Parathyroid adenoma (tissue), 2 donors: ENCODE measurements at regions not wholly inside any gene's neighbourhood (a gene's known extent, or its start where the extent isn't known, plus 50 kb on each side); places are given as distances from the start of the nearest gene placed in this dataset.

Source experiments
- H2AFZ ChIP-seq: fragments of 300-600 bp; sonication (generic); one replicate; pipeline ENCODE4 v1.7.0; 2017; ENCODE audit warnings: antibody characterized with exemption, mild to moderate bottlenecking
- H3K27ac ChIP-seq: fragments of 300-600 bp; sonication (generic); one replicate; pipeline ENCODE4 v1.7.0; 2017
- H3K27me3 ChIP-seq: fragments of 300-600 bp; sonication (generic); one replicate; pipeline ENCODE4 v1.7.0; 2017; ENCODE audit warnings: low read length; ENCODE audit not compliant: control insufficient read depth, insufficient read depth
- H3K36me3 ChIP-seq: fragments of 300-600 bp; sonication (generic); one replicate; pipeline ENCODE4 v1.7.0; 2017; ENCODE audit warnings: low read length; ENCODE audit not compliant: control insufficient read depth, insufficient read depth
- H3K4me1 ChIP-seq: fragments of 300-600 bp; sonication (generic); one replicate; pipeline ENCODE4 v1.7.0; 2017; ENCODE audit warnings: control low read depth
- H3K4me2 ChIP-seq: fragments of 300-600 bp; sonication (generic); one replicate; pipeline ENCODE4 v1.7.0; 2017; ENCODE audit warnings: low read length
- H3K4me3 ChIP-seq: fragments of 300-600 bp; sonication (generic); one replicate; pipeline ENCODE4 v1.7.0; 2017; ENCODE audit warnings: low read depth, low read length
- H3K79me2 ChIP-seq: fragments of 300-600 bp; sonication (generic); one replicate; pipeline ENCODE4 v1.7.0; 2017; ENCODE audit warnings: control low read depth
- H3K9ac ChIP-seq: fragments of 300-600 bp; sonication (generic); one replicate; pipeline ENCODE4 v1.7.0; 2017; ENCODE audit warnings: mild to moderate bottlenecking
- H3K9me3 ChIP-seq: fragments of 300-600 bp; sonication (generic); one replicate; pipeline ENCODE4 v1.7.0; 2017; ENCODE audit warnings: low read length; ENCODE audit not compliant: control insufficient read depth
- CTCF ChIP-seq: fragments of 300-600 bp; sonication (generic); IDR thresholded peaks from one replicate; pipeline ENCODE4 v1.7.0; 2017; ENCODE audit warnings: antibody characterized with exemption, mild to moderate bottlenecking
- donor health status: primary hyperparathyroidism.

GRCh38 chr12:92070054-92070863 is 75.4 kb downstream of the BTG1 start:
- H3K9me3 ChIP-seq, result no peaks in the 10 kb centered on the region
- H3K9ac ChIP-seq, result no peak overlapping the region
- peaks cover under 1% of the 10 kb centered on the region for H3K4me1 ChIP-seq
- H2AFZ ChIP-seq, result no peak overlapping the region
- no peak for TF ChIP-seq CTCF
- no peak overlapping the region for H3K4me2 ChIP-seq
- H3K79me2 ChIP-seq, result no peaks in the 10 kb centered on the region
- H3K36me3 ChIP-seq, result no peaks in the 10 kb centered on the region
- no peaks in the 10 kb centered on the region for H3K27me3 ChIP-seq
- no peak overlapping the region for H3K4me3 ChIP-seq
- no peak overlapping the region for H3K27ac ChIP-seq

GRCh38 chr12:92068459-92068858 is 77.2 kb downstream of the BTG1 start:
- TF ChIP-seq CTCF, result no peak
- Histone ChIP-seq H3K4me2 (no peak overlapping the region), H3K27me3 (no peaks in the 10 kb centered on the region), H2AFZ (no peak overlapping the region), H3K27ac (no peak overlapping the region), H3K36me3 (no peaks in the 10 kb centered on the region), H3K9ac (no peak overlapping the region), H3K79me2 (no peaks in the 10 kb centered on the region), H3K9me3 (no peaks in the 10 kb centered on the region), H3K4me1 (no peaks in the 10 kb centered on the region), H3K4me3 (no peak overlapping the region)

- Histone ChIP-seq H3K4me2 (no peak overlapping the region), H3K27ac (no peak overlapping the region), H3K4me3 (no peak overlapping the region), H3K36me3 (no peaks in the 10 kb centered on the region), H3K9me3 (no peaks in the 10 kb centered on the region), H3K27me3 (no peaks in the 10 kb centered on the region), H3K4me1 (no peaks in the 10 kb centered on the region), H2AFZ (no peak overlapping the region), H3K9ac (no peak overlapping the region), H3K79me2 (no peaks in the 10 kb centered on the region)
- TF ChIP-seq CTCF, result no peak
These were observed 80.0 kb downstream of the BTG1 start for GRCh38 chr12:92065639-92066038.

- no peaks in the 10 kb centered on the region for H3K9me3 ChIP-seq
- no peaks in the 10 kb centered on the region for H3K79me2 ChIP-seq
- no peak overlapping the region for H3K9ac ChIP-seq
- H3K27ac ChIP-seq, result no peak overlapping the region
- no peak overlapping the region for H3K4me3 ChIP-seq
- no peak overlapping the region for H3K4me2 ChIP-seq
- H3K36me3 ChIP-seq, result no peaks in the 10 kb centered on the region
- no peak overlapping the region for H2AFZ ChIP-seq
- no peaks in the 10 kb centered on the region for H3K4me1 ChIP-seq
- no peak for TF ChIP-seq CTCF
- no peaks in the 10 kb centered on the region for H3K27me3 ChIP-seq
These were observed 80.6 kb downstream of the BTG1 start for GRCh38 chr12:92065018-92065499.

GRCh38 chr12:92064422-92064821 is 81.2 kb downstream of the BTG1 start:
- Histone ChIP-seq H3K27ac (no peak overlapping the region), H3K36me3 (no peaks in the 10 kb centered on the region), H3K4me1 (no peaks in the 10 kb centered on the region), H3K9me3 (no peaks in the 10 kb centered on the region), H3K9ac (no peak overlapping the region), H3K4me2 (no peak overlapping the region), H3K27me3 (no peaks in the 10 kb centered on the region), H3K79me2 (no peaks in the 10 kb centered on the region), H2AFZ (no peak overlapping the region), H3K4me3 (no peak overlapping the region)
- TF ChIP-seq CTCF, result no peak
